ENCODE measurements at regions not wholly inside any gene's neighbourhood (a gene's known extent, or its start where the extent isn't known, plus 50 kb on each side); places are given as distances from the start of the nearest gene placed in this dataset.

GRCh38 chr13:22232186-22232585 lies 561.3 kb downstream of the FGF9 start:
- TF ChIP-seq CTCF (optimal IDR thresholded peaks at IDR 0.05 in 1 of 3, IDR thresholded peaks at IDR 0.05 in 1 of 3, conservative IDR thresholded peaks at IDR 0.05 in 1 of 3; ENCODE audit: extremely low read depth in 1 of 3, insufficient read depth in 2 of 3, low read length in 3 of 3), result no peak
- no peak for TF ChIP-seq EZH2 (IDR thresholded peaks at IDR 0.05; ENCODE audit: low read length)

Data from keratinocyte (primary cell).